ENCODE measurements at regions not wholly inside any gene's neighbourhood (a gene's known extent, or its start where the extent isn't known, plus 50 kb on each side); places are given as distances from the start of the nearest gene placed in this dataset.

DNA sequence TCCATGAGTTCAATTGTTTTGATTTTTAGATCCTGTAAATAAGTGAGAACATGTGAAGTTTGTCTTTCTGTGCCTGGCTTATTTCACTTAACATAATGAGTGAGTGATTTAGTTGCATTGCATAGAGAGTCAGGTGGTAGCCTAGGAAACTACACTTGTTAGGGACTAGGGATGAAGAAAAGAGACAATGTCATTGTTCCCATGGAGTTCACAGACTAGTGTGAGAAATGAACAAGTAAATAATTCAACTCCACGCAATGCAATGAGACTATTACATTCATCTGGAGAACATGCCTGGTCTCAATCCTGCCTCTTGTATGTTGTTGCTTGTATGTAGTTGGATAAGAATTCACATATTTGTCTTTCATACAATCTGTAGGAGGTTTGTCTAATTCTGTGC, 76.3 kb upstream of the B3GAT2 start:
- H3K9ac ChIP-seq (ENCODE audit: extremely low read depth, insufficient read length, low read length): no peak overlapping the region
- H2BK5ac ChIP-seq (ENCODE audit: insufficient read length, low read length): no peak overlapping the region
- H3K56ac ChIP-seq (ENCODE audit: insufficient read length, low read depth, low read length): no peak overlapping the region
- no peak overlapping the region for H2BK20ac ChIP-seq (ENCODE audit: low read depth, low read length, poor library complexity, severe bottlenecking)
- H4K91ac ChIP-seq (ENCODE audit: insufficient read length, low read depth, low read length): no peak overlapping the region
- no peaks in the 10 kb centered on the region for H3K4me1 ChIP-seq (ENCODE audit: insufficient read depth, low read length)
- H2AFZ ChIP-seq (ENCODE audit: low read length): no peak overlapping the region
- no peak overlapping the region for H3K4ac ChIP-seq (ENCODE audit: low read depth, low read length)
- no peak overlapping the region for H3K18ac ChIP-seq (ENCODE audit: insufficient read length, low read depth, low read length)
- TF ChIP-seq, protein P1, sequence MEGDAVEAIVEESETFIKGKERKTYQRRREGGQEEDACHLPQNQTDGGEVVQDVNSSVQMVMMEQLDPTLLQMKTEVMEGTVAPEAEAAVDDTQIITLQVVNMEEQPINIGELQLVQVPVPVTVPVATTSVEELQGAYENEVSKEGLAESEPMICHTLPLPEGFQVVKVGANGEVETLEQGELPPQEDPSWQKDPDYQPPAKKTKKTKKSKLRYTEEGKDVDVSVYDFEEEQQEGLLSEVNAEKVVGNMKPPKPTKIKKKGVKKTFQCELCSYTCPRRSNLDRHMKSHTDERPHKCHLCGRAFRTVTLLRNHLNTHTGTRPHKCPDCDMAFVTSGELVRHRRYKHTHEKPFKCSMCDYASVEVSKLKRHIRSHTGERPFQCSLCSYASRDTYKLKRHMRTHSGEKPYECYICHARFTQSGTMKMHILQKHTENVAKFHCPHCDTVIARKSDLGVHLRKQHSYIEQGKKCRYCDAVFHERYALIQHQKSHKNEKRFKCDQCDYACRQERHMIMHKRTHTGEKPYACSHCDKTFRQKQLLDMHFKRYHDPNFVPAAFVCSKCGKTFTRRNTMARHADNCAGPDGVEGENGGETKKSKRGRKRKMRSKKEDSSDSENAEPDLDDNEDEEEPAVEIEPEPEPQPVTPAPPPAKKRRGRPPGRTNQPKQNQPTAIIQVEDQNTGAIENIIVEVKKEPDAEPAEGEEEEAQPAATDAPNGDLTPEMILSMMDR (conservative IDR thresholded peaks at IDR 0.05): no peak
- no peaks in the 10 kb centered on the region for H3K79me2 ChIP-seq (ENCODE audit: insufficient read depth, low read length)
- H2BK15ac ChIP-seq (ENCODE audit: low read depth, low read length): no peak overlapping the region
- H3K9me3 Mint-ChIP-seq: peaks cover 0 to 3% of the 10 kb centered on the region in 2 experiments; a peak in 3 of 5 replicates
- no peaks in the 10 kb centered on the region for H3K36me3 Mint-ChIP-seq (ENCODE audit: insufficient read depth in 1 of 3, low read depth in 3 of 3)
- H4K20me1 ChIP-seq (ENCODE audit: control insufficient read depth, insufficient read depth, insufficient read length): no peaks in the 10 kb centered on the region
- no peak overlapping the region for H3K4me3 Mint-ChIP-seq
- no peaks in the 10 kb centered on the region; the same call in 1 of the 2 replicates for H3K27me3 Mint-ChIP-seq (ENCODE audit: low read depth)
- H3K14ac ChIP-seq (ENCODE audit: insufficient read depth, low read length): no peak overlapping the region
- H4K8ac ChIP-seq (replicated peaks; ENCODE audit: insufficient read length, low read depth, low read length): no peak overlapping the region
- no peak overlapping the region for H3K23ac ChIP-seq (ENCODE audit: insufficient read length, low read depth, low read length)
- no peak overlapping the region for H4K5ac ChIP-seq (ENCODE audit: insufficient read length, low read depth, low read length)
- H3K27me3 ChIP-seq (ENCODE audit: insufficient read depth, low read length): no peaks in the 10 kb centered on the region
- no peak overlapping the region for H2BK12ac ChIP-seq (ENCODE audit: insufficient read length, low read depth, low read length)
- no peak overlapping the region for H2AK5ac ChIP-seq (ENCODE audit: insufficient read length, low read length)
- no peak overlapping the region for H3K4me2 ChIP-seq (ENCODE audit: insufficient read depth, insufficient read length, low read length)
- H3K27ac Mint-ChIP-seq: no peak overlapping the region
- H3K23me2 ChIP-seq (ENCODE audit: insufficient read length, low read depth, low read length, poor library complexity, severe bottlenecking): no peaks in the 10 kb centered on the region
- no peaks in the 10 kb centered on the region for H3K79me1 ChIP-seq (ENCODE audit: insufficient read depth, low read depth, low read length, poor library complexity, severe bottlenecking)
- H3K27ac ChIP-seq (ENCODE audit: insufficient read length, low read depth, low read length): no peak overlapping the region
- H3K9me3 ChIP-seq (ENCODE audit: control insufficient read depth, low read depth, low read length): no peaks in the 10 kb centered on the region
- peaks cover 7 to 8% of the 10 kb centered on the region in 2 experiments for H3K4me1 Mint-ChIP-seq
- no peak for DNase-seq
- H2BK120ac ChIP-seq (ENCODE audit: low read depth, low read length, poor library complexity, severe bottlenecking): no peak overlapping the region
- WGBS (ENCODE audit: extremely low coverage, insufficient read length, low lambda C conversion rate): no CpG with 5 or more reads among the region's 1 CpG
- no peak overlapping the region for H3T11ph ChIP-seq (ENCODE audit: low read length)
